ENCODE measurements at regions not wholly inside any gene's neighbourhood (a gene's known extent, or its start where the extent isn't known, plus 50 kb on each side); places are given as distances from the start of the nearest gene placed in this dataset.

DNA sequence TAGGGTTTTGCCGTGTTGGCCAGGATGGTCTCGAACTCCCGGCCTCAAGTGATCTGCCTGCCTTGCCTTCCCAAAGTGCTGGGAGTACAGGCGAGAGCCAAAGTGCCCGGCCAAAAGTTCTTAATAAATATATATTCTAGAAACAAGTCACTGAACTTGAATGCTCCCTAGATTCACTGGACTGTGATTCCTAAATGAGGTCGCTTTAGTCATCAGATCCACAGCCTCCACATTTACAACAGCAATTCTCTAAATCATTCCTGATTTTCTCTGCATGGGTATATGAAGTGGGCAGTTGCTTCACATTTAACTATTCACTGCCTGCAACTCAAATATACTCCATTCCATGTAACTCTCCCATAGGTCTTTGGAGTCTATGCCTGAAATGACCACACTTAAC, 813.0 kb downstream of the GALC start:
- TF ChIP-seq, protein P1, sequence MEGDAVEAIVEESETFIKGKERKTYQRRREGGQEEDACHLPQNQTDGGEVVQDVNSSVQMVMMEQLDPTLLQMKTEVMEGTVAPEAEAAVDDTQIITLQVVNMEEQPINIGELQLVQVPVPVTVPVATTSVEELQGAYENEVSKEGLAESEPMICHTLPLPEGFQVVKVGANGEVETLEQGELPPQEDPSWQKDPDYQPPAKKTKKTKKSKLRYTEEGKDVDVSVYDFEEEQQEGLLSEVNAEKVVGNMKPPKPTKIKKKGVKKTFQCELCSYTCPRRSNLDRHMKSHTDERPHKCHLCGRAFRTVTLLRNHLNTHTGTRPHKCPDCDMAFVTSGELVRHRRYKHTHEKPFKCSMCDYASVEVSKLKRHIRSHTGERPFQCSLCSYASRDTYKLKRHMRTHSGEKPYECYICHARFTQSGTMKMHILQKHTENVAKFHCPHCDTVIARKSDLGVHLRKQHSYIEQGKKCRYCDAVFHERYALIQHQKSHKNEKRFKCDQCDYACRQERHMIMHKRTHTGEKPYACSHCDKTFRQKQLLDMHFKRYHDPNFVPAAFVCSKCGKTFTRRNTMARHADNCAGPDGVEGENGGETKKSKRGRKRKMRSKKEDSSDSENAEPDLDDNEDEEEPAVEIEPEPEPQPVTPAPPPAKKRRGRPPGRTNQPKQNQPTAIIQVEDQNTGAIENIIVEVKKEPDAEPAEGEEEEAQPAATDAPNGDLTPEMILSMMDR (IDR thresholded peaks at IDR 0.05), result no peak

GRCh38 chr14:87178277-87178676, 814.7 kb downstream of the GALC start:
- TF ChIP-seq, protein P1 (IDR thresholded peaks at IDR 0.05), result no peak

- TF ChIP-seq, protein P1 (IDR thresholded peaks at IDR 0.05), result no peak
These were observed 817.8 kb downstream of the GALC start for GRCh38 chr14:87175175-87175574.

DNA sequence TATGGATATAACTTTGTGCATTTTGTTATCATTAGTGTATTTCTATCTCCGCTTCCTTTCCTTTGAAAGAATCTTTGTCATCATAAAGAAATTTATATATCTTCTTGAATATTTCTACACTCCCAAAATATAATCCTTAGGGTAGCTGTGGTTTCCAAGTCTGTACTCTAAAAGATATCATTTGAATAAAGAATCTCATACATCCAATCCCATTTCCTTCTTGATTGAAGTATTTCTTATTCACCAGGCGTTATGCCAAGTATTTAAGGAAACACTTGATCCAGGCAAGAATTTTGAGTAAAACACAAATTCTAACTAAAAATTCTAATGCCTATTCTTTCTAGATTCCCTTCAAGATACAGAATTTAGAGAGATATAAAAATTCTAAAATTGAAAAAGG, 821.8 kb downstream of the GALC start:
- TF ChIP-seq, protein P1 (IDR thresholded peaks at IDR 0.05), result no peak

GRCh38 chr14:87170179-87170578, 822.8 kb downstream of the GALC start:
- TF ChIP-seq, protein P1 (IDR thresholded peaks at IDR 0.05), result no peak

GRCh38 chr14:87169362-87169761, 823.6 kb downstream of the GALC start:
- TF ChIP-seq, protein P1 (IDR thresholded peaks at IDR 0.05), result no peak

- TF ChIP-seq, protein P1 (IDR thresholded peaks at IDR 0.05), result no peak
These were observed 831.5 kb downstream of the GALC start for GRCh38 chr14:87161502-87161901.

- TF ChIP-seq, protein P1 (IDR thresholded peaks at IDR 0.05), result no peak
These were observed 832.0 kb downstream of the GALC start for GRCh38 chr14:87160989-87161388.

All from LNCAP (cell line).